HG03066 (cell line): ENCODE measurements at regions not wholly inside any gene's neighbourhood (a gene's known extent, or its start where the extent isn't known, plus 50 kb on each side); places are given as distances from the start of the nearest gene placed in this dataset.

Experiments used
- ATAC-seq: cut with Tn5 transposase; IDR thresholded peaks from one replicate; pipeline ENCODE4 v1.9.1; 2021; ENCODE audit warnings: low read depth; ENCODE audit not compliant: unreplicated experiment

DNA sequence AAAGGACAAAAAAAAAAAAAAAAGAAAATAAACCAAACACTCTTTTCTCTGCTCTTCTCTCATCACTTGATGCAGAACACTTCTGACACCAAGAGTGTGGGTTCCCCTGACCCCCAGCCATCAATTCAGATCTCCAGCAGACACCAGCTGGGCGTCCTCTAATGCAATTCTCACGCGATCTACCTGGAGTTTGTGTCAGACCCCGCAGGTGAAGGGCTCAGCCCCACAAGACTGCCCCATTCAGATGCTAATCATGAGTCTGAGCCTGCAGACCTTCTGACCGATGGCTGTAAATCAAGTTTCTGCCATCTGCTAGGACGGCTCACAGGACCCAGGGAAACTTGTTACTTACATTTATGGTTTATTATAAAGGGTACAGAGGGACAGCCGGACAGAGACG lies 133.6 kb upstream of the C1orf174 start:
- ATAC-seq = no peak

- no peak for ATAC-seq
Measured at GRCh38 chr1:4034318-4034887, 134.3 kb upstream of the C1orf174 start.

- no peak for ATAC-seq
Measured at GRCh38 chr1:4044967-4045366, 144.9 kb upstream of the C1orf174 start.

- no peak for ATAC-seq
Measured at GRCh38 chr1:4045397-4046010, 145.4 kb upstream of the C1orf174 start.

DNA sequence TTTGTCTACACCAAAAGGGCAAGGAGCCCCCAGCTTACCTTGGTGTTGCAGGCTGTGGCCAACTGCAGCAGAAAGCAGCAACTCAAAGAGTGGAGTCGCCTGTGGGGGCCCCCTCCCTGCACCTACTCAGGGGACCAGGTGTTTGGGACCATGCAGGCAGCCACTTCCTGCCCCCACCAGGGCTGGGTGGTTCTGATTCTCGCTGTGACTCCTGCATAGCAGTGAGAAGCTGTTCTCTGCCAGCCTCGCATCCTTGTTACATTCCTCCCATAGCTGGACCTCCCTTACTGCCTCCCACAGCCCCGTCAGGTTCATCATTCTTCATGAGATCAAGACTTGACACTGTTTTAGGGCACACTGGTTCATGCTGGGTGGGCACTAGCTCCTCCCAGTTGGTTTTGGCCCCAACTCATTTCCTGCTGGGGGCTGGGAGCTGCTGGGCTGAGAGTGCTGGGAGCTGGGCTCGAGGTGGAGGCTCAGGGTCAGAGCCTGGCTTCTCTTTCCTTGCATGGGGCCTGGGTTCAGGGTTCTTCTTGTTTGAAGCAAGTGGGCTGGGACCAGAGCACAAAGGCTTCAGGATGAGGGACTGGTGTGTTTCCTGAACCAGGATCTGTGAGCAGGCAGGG lies 146.9 kb upstream of the C1orf174 start:
- ATAC-seq = no peak

DNA sequence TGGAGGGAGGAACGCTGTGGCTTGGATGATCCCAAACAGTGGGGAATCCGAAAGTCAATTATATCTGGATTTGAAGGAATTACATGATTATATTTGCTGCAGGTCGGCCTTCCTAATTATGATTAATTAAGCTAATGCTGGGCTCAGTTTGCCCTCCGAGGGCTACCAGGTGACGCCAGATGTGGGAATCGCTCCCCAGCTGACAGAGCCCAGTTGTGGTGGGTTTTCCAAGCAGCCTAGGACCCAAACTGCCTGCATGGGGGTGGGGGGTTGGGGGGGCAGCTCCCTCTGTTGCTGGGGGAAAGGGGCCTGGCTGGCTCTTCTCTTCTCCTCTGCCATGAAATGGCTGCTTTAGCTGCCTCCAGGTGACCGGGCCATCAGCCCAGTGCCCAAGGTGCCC lies 147.6 kb upstream of the C1orf174 start:
- ATAC-seq = no peak

DNA sequence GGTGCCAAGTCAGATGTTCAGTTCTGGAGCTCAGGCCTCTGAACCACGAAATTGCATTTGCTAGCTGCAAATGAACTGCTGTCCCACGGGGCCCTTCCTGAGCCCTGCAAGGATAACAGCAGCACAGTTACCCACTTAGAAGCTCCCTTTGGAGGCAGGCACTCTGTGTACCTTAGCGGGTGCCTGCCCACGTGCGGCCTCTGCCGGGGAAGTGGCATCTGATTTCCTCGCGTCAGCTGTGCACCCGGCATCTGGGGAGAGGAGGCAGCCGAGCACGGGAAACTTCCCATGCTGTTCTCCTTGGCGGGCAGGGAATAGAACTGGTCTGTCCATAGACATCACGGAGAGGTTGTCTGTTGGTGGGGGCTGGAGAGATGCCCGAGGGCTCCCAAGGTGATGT lies 148.0 kb upstream of the C1orf174 start:
- no peak for ATAC-seq

DNA sequence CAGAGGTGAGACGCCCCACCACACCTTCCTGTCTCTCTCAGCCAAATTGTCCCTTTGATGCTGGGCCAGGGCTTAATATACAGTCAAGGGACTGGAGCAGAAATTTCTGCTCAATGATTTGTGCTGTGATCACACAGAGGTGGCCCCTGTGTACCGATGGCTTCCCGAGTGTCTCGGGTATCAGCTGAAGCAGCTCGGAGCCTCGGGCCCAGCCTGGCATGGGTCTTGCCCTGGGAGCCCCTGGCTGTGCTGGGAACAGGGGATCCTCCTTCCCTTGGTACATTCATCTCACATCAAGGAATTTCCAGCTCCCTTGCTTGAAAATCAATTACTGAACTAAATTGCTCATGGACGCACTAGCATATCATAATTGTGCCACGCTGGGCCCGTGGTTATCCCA lies 148.8 kb upstream of the C1orf174 start:
- no peak for ATAC-seq

GRCh38 chr1:4050998-4051397 lies 150.9 kb upstream of the C1orf174 start:
- ATAC-seq = no peak

GRCh38 chr1:4052657-4053056 lies 152.6 kb upstream of the C1orf174 start:
- no peak for ATAC-seq

DNA sequence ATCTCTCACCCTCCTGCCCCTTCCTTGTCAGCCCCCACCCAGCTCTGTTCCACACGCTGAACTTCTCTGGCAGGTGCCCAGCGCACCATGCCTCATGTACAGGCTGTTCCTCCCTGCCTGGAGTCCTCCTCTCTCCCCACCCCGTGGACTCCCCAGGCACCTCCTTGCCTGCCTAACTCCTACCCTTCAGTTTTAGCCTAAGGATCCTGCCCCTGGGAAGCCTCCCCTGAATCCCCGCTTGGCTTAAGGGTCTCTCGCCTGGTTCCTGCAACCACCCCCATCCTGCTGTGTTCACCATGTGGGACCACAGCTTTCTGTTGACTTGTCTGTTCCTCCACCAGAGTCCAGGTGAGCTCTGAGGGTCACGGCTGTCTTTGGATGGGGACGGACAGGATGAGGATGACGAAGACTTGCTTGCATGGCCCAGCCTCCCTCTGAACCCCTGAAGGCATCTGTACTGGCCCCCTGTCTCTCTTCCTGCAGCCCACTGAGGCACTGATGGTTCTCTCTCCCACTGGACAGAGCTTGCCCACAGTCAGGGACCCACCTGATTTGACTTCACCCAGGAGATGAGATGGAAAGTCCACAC lies 153.2 kb upstream of the C1orf174 start:
- ATAC-seq = no peak

DNA sequence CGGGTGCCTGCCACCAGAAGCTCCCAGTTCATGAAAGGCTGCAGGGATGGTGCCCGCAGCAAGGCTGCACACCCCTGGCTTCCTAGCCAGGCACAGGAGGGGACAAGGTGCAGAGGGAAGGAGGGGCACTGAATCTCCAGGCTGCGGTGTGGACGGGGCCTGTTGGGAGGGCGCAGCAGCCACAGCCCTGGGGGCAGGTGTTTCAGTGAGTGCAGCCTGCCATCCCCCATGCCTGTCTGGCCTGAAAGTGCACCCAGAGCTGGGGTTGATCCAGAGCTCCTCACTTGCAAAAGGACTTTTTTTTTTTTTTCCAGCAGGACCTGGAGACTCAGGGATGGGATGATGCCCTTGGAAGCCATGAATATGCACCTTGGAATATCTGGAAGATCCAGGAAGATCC lies 153.7 kb upstream of the C1orf174 start:
- ATAC-seq = no peak

- no peak for ATAC-seq
Measured at GRCh38 chr1:4055294-4055967, 155.4 kb upstream of the C1orf174 start.

DNA sequence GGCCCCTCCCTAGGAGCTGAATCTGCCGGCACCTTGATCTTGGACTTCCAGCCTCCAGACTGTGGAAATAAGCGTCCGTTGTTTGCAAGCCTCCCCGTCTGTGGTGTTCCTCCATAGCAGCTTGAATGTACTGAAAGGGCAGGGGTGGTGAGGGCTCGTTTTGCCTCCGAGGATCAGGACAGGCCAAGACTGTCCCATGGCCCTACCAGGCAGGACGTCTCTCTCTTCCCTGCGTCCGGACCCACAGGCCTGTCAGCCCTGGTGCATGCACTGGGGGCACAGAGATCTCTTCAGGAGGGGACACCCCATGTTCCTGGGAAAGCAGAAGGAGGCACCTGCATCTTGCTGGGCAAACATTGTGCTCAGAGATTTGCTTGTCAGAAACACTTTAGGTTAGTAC lies 156.3 kb upstream of the C1orf174 start:
- no peak for ATAC-seq

DNA sequence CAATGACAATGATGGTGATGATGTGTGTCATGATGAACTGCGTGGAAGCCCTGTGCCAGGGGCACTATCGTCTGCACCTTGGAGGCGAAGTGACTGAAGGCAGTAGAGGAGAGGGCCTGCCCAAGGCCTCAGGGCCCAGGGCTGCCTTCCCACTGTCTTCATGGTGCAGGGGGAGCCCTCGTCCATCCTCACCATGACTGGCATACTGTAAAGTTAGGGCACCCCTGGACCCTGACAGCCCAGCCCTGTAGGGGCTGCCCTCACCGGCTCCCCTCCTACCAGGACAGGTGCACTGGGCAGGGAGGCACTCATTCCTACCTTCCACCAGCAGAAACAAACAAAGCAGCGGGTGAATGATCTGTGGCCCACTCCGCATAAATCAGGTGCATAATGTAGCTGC lies 156.9 kb upstream of the C1orf174 start:
- ATAC-seq = no peak

DNA sequence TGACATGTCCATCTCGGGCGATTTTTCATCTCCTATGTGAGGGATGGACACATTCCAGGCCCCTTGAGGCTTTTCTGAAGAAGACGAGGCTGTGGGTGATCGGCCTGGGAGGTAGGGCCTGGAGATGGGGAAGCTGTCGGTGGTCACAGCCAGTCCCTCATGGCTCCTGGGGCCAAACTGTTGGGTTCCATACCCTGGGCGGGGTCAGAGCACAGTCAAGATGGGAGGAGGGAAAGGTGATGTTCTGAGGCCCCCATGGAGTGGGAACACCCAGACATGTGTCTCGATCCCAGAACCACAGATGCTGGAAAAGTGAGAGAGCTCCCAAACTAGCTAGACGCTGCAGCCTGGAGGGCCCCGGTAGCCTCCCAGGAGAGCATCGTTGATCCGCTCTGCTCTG lies 157.5 kb upstream of the C1orf174 start:
- no peak for ATAC-seq

DNA sequence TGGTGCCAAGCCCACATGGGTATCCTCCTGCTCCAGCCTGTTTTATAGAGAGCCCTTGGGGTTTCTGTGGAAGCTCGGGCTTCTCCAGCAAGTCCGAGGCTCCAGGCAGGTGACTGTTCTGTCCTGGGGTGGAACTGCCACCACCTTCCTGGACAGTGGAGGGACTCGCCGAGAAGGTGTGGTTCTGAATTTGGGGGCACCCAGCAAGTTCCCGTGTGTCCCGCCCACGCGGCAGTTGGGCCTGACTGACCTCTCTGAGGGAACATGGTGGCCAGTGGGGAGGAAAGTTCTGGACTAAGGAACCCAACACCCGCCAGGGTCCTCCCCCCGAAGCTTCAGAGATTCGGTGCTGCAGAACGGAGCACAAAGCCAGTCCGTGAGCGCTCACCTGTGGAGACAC lies 158.1 kb upstream of the C1orf174 start:
- ATAC-seq = no peak

DNA sequence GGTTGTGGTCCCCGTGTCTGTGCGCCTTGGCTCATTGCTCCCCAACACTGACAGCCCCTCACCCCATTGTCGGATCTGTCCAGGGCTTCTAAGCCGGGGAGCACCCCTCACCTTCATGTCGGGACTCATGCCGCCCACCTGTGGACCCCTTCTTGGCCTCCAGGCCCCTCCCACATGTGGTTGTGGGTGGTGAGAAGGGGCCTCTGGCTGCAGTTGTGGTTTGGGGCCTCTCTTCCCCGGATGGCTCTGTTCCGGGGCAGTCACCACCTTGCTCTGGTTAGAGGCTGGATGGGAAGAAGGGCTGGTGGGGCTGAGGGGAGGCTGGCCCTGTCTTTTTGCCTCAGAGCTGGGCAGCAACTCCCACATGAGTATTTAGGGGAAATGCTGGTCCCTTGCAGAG lies 158.6 kb upstream of the C1orf174 start:
- ATAC-seq = no peak

DNA sequence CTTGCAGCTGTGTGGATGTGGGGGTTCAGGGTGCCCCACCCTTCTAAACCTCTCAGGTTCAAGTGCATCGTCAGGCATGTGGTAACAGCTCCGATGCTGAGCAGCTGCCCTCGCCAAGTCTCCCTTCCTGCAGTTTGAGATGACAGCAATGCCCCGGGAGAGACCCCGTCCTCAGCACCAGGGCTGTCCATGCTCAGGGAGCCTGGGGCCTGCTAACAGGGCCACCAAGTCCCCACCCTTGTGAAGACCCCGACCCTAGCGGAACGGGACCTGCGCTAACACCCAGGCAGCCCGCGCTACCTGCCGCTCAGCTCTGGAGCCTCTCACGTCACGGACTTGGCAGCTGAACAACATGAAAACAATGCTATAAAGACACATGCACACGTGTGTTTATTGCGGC lies 159.2 kb upstream of the C1orf174 start:
- ATAC-seq = no peak

- no peak for ATAC-seq
Measured at GRCh38 chr1:4060850-4061249, 160.8 kb upstream of the C1orf174 start.

DNA sequence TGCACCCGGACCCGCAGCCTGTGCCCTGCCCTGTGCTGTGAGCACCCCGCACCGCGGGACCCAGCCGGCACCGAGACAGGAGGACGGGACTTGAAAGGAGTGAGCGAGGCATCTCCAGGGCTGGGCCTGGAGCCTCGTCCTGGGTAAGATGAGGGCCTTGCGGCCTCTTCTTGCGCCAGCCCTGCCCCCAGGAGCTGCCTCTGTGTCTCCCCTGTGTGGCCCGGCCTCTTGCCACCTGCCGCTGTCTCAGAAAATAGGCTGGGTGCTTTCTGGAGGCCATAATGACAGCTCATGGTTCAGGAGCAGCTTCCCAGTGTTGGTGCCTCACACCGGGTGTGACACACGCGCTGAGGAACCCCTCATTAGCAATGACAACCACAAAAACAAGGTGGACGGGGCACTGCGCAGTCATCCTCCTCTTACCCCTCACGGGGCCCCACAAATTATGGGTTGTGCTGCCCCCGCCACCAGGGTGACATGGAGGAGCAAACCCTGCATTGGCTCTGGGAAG lies 161.5 kb upstream of the C1orf174 start:
- ATAC-seq = no peak
